Stimulated activated naive CD8-positive, alpha-beta T cell treated with anti-CD3 and anti-CD28 coated beads, Interleukin-15, Interleukin-2, amounts not matched to agents 100 U/mL and 50 U/mL, for 24 hours (primary cell): ENCODE measurements at regions not wholly inside any gene's neighbourhood (a gene's known extent, or its start where the extent isn't known, plus 50 kb on each side); places are given as distances from the start of the nearest gene placed in this dataset.

ENCODE experiments used
- ATAC-seq: fragments of 150-1000 bp; cut with Tn5 transposase; one replicate; pipeline ENCODE4 v1.10.0; 2021
- DNase-seq: peaks from one replicate; pipeline ENCODE4 v3.0.0; 2021

DNA sequence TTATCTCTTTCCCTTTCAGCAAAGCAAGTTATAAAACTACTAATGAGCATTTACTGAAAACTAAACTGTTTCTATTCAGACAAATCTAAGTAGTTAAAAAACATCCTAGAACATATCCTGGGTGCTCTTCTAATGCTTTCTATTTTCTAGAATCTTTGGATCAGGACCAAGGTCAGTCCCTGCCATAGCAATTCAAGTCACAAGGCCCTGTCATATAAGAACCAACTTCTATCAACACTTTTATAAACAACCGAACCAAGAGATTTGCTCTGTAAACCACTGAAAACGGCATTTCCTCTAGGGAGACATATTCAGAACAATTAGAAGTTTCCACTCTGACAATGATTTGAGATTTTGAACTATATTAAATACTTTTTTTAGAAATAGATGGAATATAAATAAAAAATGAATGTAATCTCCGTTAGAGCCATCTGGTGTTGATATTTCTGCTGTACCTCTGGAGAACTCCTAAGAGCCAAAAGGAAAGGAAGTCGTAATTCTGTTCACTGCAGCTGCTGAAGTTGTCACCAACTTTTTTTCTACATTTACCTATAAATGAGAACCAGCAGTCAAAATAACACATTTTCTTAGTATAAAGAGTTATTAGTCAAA lies 51.4 kb upstream of the LGSN start:
- no peak for ATAC-seq

DNA sequence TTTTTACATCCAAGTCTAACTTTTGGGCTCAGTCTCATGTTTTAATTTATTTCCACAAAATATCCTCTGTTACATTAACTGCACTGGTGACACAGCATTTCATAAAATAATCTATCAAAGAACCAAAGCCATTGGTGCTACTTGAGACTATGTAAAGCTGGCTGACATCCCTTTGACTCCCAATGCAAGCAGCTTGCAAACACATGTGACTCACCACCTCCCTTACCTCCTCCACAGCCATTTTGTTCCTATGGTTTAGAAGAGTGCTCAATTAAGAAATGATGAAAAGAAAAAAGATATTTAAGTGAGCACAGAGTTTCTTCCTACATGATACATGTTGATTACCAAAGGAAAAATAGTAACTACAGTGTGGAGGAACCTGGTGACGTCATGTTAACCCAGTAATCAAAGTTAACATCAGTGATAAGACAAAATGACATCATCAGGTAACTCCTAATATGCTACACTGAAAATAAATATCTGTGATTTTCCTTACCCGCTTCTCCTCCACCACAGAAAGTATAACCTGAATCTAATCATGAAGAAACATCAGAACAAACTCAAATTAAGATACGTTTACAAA lies 53.3 kb upstream of the LGSN start:
- ATAC-seq, result no peak

More for the DNA sequence above, 51.4 kb upstream of the LGSN start:
- no peak for DNase-seq

DNA sequence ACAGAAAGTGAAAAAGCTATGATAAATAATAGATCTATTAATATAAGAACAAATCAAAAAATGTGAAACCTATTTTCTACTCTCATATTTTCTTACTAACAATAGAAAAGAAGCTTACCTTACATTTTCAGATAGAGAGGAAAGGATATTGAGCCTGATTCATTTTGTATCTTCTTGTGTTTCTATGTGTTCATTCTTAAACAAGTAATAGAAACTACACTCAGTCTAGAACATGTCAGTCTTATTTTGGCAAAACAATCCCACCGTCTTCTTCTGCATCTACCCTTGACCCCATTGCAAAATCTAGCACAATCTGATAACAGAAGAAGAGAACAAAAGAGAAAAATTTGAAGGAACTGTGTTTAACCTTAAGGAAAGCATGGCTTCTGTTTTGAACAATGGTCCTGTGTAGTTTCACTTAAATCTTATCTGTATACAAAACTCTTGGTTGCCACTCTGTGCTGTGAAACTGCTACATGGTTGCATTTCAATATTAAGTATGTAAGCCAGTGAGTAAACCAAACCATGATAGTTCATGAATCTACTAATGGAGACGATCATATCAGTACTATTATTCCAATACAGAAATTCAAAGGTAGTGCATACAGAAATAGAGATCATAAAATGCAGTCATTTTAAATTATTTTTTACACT lies 69.5 kb upstream of the LGSN start:
- no peak for DNase-seq
- ATAC-seq, result no peak

More for the DNA sequence above, 53.3 kb upstream of the LGSN start:
- no peak for DNase-seq

DNA sequence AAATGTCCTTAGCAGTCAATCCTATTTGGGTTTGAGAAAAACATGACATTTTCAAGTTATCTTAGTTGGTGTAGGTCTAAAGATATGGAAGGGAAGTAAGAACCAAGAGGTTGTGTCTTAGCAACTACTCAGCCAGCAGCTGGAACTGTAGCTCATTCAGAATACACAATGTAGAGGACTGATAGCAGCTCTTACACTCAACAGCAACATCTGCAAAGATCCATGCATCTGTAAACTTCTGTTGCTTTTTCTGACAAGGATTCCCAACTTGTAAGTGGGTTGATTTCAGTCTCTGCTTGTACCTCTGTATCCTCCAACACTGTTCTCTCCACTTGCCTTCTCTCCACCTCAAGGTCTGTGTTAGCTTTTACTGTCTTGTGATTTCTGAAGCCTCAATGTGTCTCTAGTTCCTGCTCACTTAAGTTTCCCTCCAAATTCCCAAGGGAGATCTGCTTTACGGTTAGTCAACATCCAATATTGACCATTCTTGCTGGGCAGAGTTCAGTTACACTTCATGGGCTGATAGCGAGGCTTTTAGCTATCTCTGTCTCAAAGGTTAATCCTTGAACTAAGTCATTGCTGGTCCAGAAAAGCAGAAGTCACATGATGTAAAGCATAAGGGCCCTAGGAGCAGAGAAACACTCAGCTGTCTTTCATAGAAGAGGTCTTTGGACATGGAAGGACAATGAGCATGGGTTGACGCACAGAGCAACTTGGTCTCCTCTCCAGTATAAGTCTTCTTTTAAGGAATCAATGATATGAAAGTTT lies 71.6 kb upstream of the LGSN start:
- DNase-seq, result no peak
- no peak for ATAC-seq

DNA sequence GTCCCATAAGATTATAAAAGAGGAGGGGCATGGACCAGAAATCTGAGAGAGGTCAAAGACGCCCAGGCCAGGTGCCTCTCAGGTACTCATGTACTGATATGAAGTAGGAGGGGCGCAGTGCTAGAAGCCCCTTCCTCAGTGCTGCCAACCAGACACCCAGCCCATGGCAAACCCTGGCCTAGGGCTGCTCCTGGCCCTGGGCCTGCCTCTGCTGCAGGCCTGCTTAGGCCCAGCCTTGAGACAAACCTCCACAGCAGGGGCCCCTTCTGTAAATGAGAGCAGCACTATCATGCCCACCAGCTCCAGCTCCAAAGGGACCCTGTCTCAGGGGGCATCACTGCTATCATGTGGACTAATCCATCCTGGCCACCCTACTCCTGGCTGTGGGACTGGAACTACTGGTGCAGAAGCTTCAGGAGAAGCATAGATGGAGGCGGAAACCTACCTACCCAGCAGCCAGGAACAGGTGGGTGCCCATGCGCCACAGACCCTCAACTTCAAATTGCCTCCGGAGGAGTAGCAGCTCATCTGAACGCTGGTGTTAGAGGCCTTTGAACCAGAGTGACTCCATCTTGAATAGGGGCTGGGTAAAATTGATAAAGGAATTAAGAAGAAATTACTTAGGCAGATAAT lies 72.4 kb upstream of the LGSN start:
- no peak for ATAC-seq

DNA sequence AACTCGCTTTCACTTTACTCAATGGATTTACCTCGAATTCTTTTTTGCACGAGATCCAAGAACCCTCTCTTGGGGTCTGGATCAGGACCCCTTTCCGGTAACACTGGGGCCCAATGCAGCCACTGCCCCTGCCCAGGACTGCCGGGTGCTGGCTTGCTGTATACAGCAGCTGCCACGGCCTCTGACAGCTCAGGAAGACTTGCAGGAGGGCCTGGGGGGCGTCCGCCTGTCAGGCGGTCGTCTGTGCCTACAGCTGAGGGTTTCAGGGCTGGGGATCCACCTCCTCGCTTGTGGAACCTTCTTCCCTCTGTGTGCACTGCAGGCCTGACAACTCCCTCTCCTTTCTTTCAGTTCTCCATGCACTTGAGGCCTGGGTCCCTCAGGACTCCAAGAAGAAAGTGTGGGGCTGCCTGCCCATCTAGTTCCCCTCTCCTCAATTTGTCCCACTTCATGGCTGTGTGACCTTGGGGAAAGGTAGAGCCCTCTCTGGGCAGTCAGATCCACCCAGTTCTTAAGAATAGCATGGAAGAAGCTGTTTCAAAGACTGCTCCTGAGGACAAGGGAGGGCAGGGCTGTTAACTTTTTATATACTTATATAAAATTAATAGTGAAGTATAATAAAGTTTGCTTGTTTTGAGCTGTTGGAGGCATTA lies 75.0 kb upstream of the LGSN start:
- no peak for ATAC-seq

More for the DNA sequence above, 72.4 kb upstream of the LGSN start:
- DNase-seq, result no peak

DNA sequence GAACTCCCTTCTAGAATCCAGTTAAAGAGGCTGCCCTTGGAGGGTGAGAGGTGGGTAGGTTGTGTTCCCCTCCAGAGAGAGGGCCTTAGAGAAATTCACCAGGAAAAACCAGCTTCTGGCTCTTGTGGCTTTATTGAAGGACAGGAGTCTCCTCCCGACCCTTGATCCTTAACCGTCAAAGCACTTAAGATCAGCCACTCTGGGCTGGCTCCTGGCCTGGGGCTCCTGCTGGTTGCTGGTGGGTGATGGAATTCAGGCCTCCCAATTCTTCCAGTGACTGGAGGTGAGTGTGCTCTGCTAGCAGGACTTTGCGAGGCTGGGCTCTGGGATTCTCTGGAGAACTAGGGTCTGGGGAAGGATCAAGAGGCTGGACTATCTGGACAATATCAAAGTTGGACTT lies 75.6 kb upstream of the LGSN start:
- ATAC-seq, result no peak
- DNase-seq, result no peak

More for the DNA sequence above, 75.0 kb upstream of the LGSN start:
- no peak for DNase-seq

DNA sequence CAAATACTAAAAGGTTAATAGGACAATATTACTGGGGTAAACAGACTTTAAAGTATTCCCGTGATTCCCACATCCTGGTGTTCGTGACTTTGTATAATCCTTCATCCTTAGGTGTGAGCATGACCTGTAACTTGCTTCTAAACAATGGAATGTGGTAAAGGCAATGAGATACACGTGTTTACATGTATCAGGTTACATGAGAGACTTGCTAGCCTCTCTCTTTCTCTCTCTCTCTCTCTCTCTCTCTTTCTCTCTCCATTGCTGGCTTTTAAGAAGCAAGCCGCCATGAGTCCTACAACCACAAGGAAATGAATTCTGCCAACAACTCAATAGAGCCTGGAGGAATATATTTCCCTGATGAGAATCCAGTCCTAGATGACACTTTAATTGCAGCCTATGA lies 83.9 kb upstream of the LGSN start:
- ATAC-seq, result no peak
- no peak for DNase-seq

DNA sequence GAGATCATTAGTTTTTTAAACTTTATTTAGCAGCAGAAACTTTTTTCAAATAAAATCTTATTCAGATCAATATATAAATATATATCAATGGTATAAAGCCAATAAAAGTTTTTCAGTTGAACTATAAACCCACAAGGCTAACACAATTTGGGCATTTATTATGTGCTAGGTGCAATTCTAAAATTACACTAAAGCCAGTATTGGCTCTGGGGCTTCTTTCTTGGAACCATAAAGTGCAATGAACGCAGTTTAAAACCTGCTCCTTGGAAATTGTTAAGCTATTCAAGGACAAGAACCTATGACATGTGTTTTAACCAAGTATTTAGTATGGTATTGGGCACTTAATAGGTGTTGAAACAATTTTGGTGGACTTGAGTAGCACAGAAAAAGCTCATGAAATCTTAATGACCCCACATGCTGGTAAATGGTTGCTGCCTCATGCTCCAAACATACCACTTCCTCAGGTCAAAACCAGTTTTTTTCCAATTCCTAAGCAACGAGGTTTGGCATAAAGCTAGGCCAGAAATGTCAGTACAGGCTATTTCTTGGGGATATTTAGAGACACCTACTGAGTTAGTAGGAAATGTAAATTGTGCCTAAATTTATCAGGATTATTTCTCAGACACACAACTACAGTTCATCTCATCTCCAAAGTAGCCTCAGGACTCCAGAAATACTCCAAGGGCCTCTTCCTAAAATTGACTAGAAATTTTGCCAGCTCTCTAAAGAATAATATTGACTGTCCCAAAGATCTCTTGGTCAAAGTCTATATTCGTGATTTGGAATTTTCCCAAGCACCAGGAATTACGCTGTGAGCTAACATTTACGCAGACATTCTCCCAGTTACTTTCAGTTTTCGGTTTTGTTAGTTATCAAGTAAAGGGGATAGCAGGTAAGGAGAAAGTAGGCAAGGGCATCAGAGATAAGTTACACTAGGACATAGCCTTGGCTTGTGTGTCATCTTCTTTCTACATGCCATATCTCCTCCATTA lies 90.9 kb upstream of the LGSN start:
- DNase-seq (no peak), ATAC-seq (no peak)

DNA sequence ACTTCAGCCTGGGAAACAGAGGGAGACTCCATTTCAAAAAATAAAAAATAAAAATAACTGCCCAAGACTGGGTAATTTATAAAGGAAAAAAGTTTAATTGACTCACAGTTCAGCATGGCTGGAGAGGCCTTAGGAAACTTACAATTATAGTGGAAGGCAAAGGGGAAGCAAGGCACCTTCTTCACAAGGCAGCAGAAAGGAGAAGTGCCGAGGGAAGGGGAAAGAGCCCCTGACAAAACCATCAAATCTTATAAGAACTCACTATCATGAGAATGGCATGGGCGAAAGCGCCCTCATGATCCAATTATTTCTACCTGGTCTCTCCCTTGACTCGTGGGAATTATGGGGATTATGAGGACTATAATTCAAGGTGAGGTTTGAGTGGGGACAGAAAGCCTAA lies 95.5 kb upstream of the LGSN start:
- DNase-seq (no peak), ATAC-seq (no peak)

DNA sequence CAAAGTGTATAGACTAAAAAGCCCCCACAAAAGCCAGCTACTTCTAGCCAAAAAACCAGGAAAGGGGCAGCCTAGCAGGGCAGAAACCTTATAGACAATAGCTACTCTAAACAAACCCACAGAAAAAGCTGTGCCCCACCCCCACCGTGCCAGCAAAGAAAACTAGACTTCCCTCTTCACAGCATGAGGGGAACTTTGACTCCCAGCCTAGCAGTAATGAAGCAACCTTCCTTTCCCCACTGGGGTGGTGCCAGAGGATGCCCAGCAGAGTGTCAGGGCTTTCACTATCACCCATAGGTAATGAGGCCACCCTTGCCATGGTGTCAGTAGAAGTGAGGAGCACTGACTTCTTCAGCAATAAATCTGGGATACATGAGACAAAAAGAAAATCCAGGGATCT lies 99.0 kb upstream of the LGSN start:
- ATAC-seq, result no peak
- no peak for DNase-seq

DNA sequence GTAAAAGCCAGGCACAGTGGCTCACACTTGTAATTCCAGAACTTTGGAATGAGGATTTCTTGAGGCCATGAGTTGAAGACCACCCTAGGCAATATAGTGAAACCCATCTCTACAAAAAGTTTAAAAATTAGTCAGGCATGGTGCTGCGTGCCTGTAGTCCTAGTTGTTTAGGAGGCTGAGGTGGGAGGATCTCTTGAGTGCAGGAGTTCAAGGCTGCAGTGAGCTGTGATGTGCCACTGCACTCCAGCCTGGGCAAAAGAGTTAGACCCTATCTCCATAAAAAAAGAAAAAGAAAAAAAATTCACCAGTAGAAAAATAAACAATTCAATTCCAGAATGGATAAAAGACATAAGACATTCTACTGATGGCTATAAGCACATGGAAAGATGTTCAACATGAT lies 104.9 kb upstream of the LGSN start:
- ATAC-seq, result no peak
- no peak for DNase-seq

DNA sequence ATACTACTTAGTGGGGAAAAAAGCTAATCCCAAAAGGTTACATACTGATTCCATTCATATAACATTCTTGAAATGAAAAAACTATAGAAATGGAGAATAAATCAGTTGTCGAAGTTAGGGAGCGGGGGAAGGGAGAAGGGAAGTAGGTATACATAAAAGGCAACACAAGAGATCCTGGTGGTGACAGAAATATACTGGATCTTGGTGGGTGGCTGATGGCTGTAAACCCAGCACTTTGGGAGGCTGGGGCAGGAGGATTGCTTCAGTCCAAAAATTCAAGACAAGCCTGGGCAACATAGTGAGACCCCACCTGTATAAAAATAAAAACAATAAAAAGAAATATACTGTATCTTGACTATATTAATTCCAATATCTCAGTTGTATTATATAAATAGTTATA lies 105.7 kb upstream of the LGSN start:
- DNase-seq (no peak), ATAC-seq (no peak)

DNA sequence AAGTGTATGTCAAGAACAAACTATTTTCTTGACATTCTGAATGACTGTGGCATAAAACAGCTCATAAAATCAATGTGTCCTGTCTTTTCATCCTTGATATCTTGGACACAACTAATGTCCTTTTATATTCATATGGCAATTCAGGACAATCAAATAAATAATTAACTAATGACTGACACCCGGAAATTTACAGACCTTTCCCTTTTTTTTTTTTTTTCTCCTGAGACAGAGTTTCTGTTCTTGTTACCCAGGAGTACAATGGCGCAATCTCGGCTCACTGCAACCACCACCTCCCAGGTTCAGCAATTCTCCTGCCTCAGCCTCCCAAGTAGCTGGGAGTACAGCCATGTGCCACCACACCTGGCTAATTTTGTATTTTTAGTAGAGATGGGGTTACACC lies 107.1 kb upstream of the LGSN start:
- no peak for DNase-seq

DNA sequence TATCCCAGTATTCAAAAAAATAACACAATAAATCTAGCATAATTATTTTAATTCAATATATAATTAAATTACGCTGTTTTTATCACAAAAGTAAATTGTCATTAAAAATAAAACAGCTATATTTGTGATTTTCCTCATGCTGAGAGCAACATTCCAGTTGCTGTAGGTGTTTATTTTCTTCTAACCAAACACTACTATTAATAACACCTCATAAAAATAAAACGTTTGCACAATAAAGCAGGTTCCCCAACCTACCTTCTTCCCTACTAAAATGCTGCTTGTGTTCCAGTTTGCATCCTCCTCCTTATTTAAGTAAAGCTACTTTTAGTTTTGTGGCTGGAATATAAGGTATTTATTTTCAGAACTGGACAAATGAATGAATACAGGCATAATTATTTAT lies 108.2 kb upstream of the LGSN start:
- DNase-seq (no peak), ATAC-seq (no peak)

More for the DNA sequence above, 107.1 kb upstream of the LGSN start:
- ATAC-seq, result no peak

DNA sequence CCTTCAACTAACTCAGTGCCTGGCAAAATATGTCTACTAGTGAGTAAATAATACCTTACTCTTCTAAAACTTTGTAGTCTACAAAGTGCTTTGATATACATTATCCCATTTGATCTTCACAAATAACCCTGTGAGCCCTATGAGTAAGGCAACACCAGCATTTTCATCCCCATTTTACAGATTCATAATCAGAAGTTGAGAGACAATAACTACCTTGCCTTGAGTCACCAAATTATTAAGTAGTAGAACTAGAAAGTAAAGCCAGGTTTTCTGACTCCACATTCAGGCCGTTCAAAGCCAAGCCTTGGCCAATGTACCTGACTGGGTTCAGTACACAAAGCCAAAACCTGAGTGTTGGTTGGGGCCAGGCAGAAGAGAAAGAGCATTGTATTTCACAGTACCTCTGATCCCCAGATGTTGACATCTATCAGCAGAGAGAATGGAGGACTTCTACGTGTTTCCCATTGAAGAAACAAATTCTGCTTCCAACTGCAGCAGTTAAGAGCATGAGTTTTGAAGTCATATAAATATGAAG lies 111.3 kb upstream of the LGSN start:
- ATAC-seq, result no peak

DNA sequence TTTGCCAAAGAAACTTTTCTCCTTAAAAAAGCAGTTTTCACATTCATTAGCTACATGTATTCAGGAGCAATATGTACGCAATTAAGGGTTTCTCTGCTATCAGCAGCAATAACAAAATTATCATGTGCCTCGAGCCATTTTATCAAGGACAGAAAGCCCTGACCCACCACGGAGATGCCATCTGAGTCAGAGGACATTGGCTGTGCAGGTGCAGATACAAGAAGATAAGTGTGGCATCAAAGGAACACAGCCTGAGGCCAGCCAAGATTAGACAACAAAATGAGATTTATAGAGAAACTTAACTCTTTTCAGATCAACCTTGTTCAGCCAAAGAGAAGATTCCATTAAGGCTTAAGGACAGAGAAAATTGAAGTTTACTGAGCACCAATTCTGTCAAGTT lies 115.2 kb upstream of the LGSN start:
- ATAC-seq (no peak), DNase-seq (no peak)

More for the DNA sequence above, 111.3 kb upstream of the LGSN start:
- DNase-seq, result no peak

DNA sequence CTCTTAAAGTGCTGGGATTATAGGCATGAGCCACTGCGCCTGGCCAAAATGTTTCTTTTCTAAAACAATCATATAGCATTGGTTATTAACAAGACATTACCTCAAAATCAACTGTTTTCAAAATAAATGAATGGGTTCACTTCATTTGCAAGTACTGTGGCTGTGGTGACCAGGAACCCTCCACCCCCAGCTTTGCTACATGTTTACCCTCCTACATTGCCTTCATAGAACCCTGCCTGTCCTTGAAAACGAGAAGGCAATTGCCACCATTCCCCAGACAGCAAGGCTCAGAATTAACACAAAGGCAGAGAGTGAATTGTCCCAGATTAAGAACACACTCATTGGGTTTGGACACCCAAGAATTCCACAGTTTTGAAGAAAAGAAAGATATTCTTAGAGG lies 116.6 kb upstream of the LGSN start:
- no peak for ATAC-seq

DNA sequence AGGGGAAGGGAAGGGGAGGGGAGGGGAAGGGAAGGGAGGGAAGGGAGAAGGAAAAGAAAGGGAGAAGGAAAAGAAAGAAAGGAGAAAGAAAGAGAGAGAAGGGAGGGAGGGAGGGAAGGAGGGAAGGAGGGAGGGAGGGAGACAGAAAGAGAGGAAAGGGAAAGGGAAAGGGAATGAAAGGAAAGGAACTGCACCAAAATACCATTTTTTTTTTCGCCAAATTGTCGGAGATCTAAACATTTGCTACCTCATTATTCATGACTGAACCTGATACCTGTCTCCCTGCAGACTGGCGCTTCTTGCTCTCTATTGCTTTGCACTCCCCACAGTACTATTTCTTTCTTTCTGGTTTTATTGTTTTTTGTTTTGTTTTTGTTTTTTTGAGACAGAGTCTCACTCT lies 117.3 kb upstream of the LGSN start:
- no peak for DNase-seq
- no peak for ATAC-seq

More for the DNA sequence above, 116.6 kb upstream of the LGSN start:
- DNase-seq, result no peak

DNA sequence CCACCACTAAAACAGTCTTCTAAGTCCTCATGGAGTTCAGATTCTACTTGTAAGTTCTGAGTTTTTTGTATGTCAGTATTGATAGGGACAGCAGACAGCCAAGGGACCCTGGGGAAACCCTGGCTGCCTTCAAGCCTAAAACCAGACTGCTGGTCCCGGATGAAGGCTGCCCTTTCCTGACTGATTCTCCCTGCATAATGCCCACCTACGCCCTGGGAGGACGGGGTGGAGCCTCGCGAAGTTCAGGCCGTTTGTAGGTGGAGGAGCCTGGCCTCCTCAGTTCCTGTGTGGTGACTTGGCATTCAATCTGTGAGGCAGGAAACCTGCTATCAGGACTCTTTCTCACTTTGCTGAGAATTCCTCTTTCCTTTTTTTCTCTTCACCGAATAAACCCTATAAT lies 120.3 kb upstream of the LGSN start:
- ATAC-seq (peak; percentile 78), DNase-seq (peak; percentile 23)

DNA sequence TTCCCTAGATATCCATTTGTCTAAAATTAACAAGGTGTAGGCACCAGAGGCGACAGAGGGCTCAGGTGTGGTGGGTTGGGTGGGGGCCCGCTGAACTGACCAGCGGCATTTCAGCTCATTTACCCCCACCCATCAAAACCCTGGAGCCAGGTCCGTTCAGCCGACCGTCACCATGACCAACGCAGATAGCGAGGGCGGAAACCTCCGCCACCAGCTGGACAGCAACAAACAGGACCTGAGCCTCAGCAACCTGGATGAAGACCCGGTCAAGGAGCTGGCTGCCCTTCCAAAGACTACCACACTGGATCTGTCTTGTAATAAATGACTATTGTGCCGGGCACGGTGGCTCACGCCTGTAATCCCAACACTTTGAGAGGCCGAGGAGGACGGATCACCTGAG lies 120.8 kb upstream of the LGSN start:
- DNase-seq (no peak), ATAC-seq (no peak)
